ENCODE measurements at regions not wholly inside any gene's neighbourhood (a gene's known extent, or its start where the extent isn't known, plus 50 kb on each side); places are given as distances from the start of the nearest gene placed in this dataset.
"Not testable (repeated sequence)": the region's sequence is repeated elsewhere in the genome, so short reads cannot be mapped to it uniquely, and the experiment has no call there.

DNA sequence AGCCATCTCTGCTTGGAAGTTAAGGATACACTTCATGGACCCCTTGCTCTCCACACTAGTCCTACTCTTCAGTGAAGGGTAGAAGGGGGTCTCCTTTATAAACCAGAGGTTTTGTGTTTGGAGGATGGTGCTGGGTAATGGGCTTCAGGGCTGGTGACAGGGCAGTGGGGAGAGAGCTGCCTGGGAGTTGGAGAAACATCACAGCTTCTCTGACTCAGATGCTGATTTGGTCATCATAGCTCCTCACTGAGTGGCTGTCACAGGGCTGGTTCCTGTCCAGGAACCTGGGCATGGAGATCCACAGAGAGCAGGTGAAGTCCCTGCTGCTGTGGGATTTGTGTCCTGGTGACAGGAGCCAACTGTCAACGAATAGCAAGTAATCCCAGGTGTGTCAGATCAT is 333.9 kb upstream of the ATP10A start:
- Histone ChIP-seq H2AFZ (no peak overlapping the region), H3K79me2 (no peaks in the 10 kb centered on the region), H4K20me1 (ENCODE audit: insufficient read depth, poor library complexity, severe bottlenecking) (no peaks in the 10 kb centered on the region), H3K27ac (no peak overlapping the region), H3K36me3 (replicated peaks; ENCODE audit: insufficient read depth, low read depth) (no peaks in the 10 kb centered on the region), H3K4me2 (no peak overlapping the region), H3K9me3 (ENCODE audit: low read depth) (no peaks in the 10 kb centered on the region), H3K4me1 (ENCODE audit: insufficient read depth) (no peaks in the 10 kb centered on the region), H3K9me2 (replicated peaks; ENCODE audit: insufficient read depth) (no peaks in the 10 kb centered on the region), H3K4me3 (no peak overlapping the region), H3K27me3 (no peaks in the 10 kb centered on the region)
- 65% methylated on average over 1 of the region's 1 CpG for WGBS (ENCODE audit: low lambda C conversion rate, missing lambda C conversion rate)
- TF ChIP-seq EZH2phosphoT487 (IDR thresholded peaks at IDR 0.05; ENCODE audit: low read depth, severe bottlenecking, unreplicated experiment), result no peak
- TF ChIP-seq EZH2 (IDR thresholded peaks at IDR 0.05; ENCODE audit: borderline replicate concordance), result no peak
- no peak for TF ChIP-seq CTCF (IDR thresholded peaks at IDR 0.05; ENCODE audit: poor library complexity)
- DNase-seq (ENCODE audit: low spot score), result no peak

DNA sequence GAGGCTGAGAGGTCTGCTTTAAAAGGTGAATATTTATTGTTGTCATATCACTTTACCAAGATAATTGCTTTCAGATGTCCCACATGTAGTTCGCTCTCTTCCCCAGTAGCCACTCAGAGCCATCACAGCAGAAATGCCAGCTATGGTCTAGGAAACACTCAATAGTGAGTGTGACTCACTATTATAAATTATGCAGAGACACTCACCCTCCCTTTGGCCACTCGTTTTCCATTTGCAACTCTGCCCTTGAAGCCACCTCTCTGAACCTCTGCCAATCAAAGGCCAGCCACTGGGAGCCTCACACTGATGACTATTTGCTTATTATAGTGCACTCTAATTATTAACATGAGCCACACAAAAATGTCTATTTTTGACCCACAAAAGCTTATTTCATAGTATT is 328.1 kb upstream of the ATP10A start:
- TF ChIP-seq CTCF (IDR thresholded peaks at IDR 0.05; ENCODE audit: poor library complexity), result no peak
- TF ChIP-seq EZH2 (IDR thresholded peaks at IDR 0.05; ENCODE audit: borderline replicate concordance), result no peak
- no peak for TF ChIP-seq EZH2phosphoT487 (IDR thresholded peaks at IDR 0.05; ENCODE audit: low read depth, severe bottlenecking, unreplicated experiment)
- Histone ChIP-seq H4K20me1 (ENCODE audit: insufficient read depth, poor library complexity, severe bottlenecking) (no peaks in the 10 kb centered on the region), H3K27me3 (no peaks in the 10 kb centered on the region), H3K27ac (no peak overlapping the region), H3K9me3 (ENCODE audit: low read depth) (no peaks in the 10 kb centered on the region), H3K4me1 (ENCODE audit: insufficient read depth) (no peaks in the 10 kb centered on the region), H3K9me2 (replicated peaks; ENCODE audit: insufficient read depth) (no peaks in the 10 kb centered on the region), H3K4me3 (no peak overlapping the region), H3K36me3 (replicated peaks; ENCODE audit: insufficient read depth, low read depth) (no peaks in the 10 kb centered on the region), H3K79me2 (no peaks in the 10 kb centered on the region), H2AFZ (no peak overlapping the region), H3K4me2 (no peak overlapping the region)
- DNase-seq (ENCODE audit: low spot score), result no peak
- 53% methylated on average over 2 of the region's 2 CpGs for WGBS (ENCODE audit: low lambda C conversion rate, missing lambda C conversion rate)

DNA sequence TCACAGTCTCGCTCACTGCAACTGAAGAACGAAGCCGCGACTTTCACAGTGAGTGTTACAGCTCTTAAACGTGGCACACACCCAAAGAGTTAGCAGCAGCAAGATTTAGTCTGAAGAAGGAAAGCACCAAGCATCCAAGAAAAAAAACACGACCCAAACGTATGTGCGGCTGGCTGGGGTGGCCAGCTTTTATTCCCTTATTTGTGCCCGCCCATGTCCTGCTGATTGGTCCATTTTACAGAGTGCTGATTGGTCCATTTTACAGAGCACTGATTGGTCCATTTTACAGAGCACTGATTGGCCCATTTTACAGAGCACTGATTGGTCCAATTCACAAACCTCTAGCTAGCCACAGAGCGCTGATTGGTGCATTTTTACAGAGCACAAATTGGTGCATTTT is 323.0 kb upstream of the ATP10A start:
- H2AFZ ChIP-seq; H3K79me2 ChIP-seq; H3K4me2 ChIP-seq; H3K4me3 ChIP-seq; H3K27me3 ChIP-seq; H3K36me3 ChIP-seq (replicated peaks; ENCODE audit: insufficient read depth, low read depth); H3K9me2 ChIP-seq (replicated peaks; ENCODE audit: insufficient read depth); H3K4me1 ChIP-seq (ENCODE audit: insufficient read depth); H3K27ac ChIP-seq; H4K20me1 ChIP-seq (ENCODE audit: insufficient read depth, poor library complexity, severe bottlenecking); DNase-seq (ENCODE audit: low spot score); H3K9me3 ChIP-seq (ENCODE audit: low read depth): not testable (repeated sequence)
- WGBS (ENCODE audit: low lambda C conversion rate, missing lambda C conversion rate), result 96% methylated on average over 10 of the region's 10 CpGs

GRCh38 chr15:26182441-26182840 is 319.3 kb upstream of the ATP10A start:
- no peak overlapping the region for H3K27ac ChIP-seq
- H3K9me2 ChIP-seq (replicated peaks; ENCODE audit: insufficient read depth), result no peaks in the 10 kb centered on the region
- DNase-seq (ENCODE audit: low spot score), result no peak
- 72% methylated on average over 2 of the region's 2 CpGs for WGBS (ENCODE audit: low lambda C conversion rate, missing lambda C conversion rate)
- TF ChIP-seq CTCF (IDR thresholded peaks at IDR 0.05; ENCODE audit: poor library complexity), result no peak
- no peak for TF ChIP-seq EZH2 (IDR thresholded peaks at IDR 0.05; ENCODE audit: borderline replicate concordance)
- H4K20me1 ChIP-seq (ENCODE audit: insufficient read depth, poor library complexity, severe bottlenecking), result no peaks in the 10 kb centered on the region
- no peaks in the 10 kb centered on the region for H3K27me3 ChIP-seq
- no peaks in the 10 kb centered on the region for H3K9me3 ChIP-seq (ENCODE audit: low read depth)
- H2AFZ ChIP-seq, result no peak overlapping the region
- H3K79me2 ChIP-seq, result no peaks in the 10 kb centered on the region
- no peak overlapping the region for H3K4me2 ChIP-seq
- no peak overlapping the region for H3K4me3 ChIP-seq
- H3K36me3 ChIP-seq (replicated peaks; ENCODE audit: insufficient read depth, low read depth), result no peaks in the 10 kb centered on the region
- H3K4me1 ChIP-seq (ENCODE audit: insufficient read depth), result no peaks in the 10 kb centered on the region

All from hepatocyte (in vitro differentiated cells).